Breast epithelium (tissue), 3 donors: ENCODE measurements at regions not wholly inside any gene's neighbourhood (a gene's known extent, or its start where the extent isn't known, plus 50 kb on each side); places are given as distances from the start of the nearest gene placed in this dataset.

ENCODE experiments used
- CTCF ChIP-seq, 3 donors: fragments of 450-650 bp; IDR thresholded peaks; one replicate each; pipeline ENCODE4 v1.5.1; 2016 to 2017; ENCODE audit warnings: antibody characterized with exemption in 3 of 3, mild to moderate bottlenecking in 3 of 3, moderate library complexity in 3 of 3
- POLR2A ChIP-seq: fragments of 450-650 bp; IDR thresholded peaks from one replicate; pipeline ENCODE4 v1.6.1; 2016; ENCODE audit warnings: antibody characterized with exemption, mild to moderate bottlenecking, moderate library complexity

DNA sequence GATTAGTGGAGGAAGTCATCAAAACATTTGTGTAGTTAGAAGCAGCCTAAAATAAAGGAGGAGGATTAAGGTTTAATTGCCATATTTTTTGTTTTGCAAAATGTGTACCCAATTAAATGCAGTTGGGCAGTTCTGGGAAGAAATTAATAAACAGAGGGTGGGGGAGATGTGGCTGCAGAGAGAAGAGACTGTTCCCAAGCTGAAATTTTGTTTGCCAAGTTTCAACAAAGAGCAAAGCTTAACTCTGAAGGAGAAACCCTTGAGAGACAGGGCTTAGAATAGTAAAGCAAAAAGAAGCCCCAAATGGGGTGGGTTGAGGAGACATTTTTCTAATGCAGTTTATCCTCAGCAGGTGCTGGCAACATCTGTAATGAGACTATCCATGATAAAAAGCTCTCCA, 298.0 kb upstream of the NRP1 start:
- TF ChIP-seq POLR2A (no peak), CTCF (IDR thresholded peaks at IDR 0.05) (no peak)
